Astrocyte of the spinal cord (primary cell): ENCODE measurements at regions not wholly inside any gene's neighbourhood (a gene's known extent, or its start where the extent isn't known, plus 50 kb on each side); places are given as distances from the start of the nearest gene placed in this dataset.

Source experiments
- DNase-seq: peaks from one replicate; pipeline ENCODE4 v3.0.0; 2011; ENCODE audit warnings: low read depth, low spot score
- H3K4me3 ChIP-seq: 2 replicates; pipeline ENCODE4 v1.5.1; 2011; ENCODE audit warnings: low read depth, mild to moderate bottlenecking, low read length, moderate library complexity
- in situ Hi-C: cut with HindIII; loops from 2 replicates; pipeline ENCODE4 v1.10.0; 2017; ENCODE audit warnings: low sequenced_read_pairs
- TF ChIP-seq, protein P1 (sequence below): IDR thresholded peaks from 2 replicates; pipeline ENCODE4 v1.5.1; 2012; ENCODE audit warnings: low read depth, mild to moderate bottlenecking, low read length, inconsistent platforms

DNA sequence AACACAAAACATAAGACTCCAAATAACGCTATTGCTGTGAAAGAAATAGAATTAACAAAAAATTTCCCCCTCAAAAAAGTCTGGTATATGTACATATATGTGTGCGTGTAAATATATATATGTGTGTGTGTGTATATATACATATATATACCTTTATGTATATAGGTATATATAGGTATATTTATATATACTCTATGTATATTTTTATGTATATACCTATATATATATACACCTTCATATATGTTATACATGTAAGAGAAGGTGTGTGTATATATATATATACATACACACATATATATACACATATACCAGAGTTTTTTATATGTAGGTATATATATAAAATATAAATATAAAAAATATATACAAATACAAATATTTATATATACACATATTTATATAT is 199.2 kb downstream of the RAB38 start:
- in situ Hi-C loops: no loop called here
- TF ChIP-seq, protein P1, sequence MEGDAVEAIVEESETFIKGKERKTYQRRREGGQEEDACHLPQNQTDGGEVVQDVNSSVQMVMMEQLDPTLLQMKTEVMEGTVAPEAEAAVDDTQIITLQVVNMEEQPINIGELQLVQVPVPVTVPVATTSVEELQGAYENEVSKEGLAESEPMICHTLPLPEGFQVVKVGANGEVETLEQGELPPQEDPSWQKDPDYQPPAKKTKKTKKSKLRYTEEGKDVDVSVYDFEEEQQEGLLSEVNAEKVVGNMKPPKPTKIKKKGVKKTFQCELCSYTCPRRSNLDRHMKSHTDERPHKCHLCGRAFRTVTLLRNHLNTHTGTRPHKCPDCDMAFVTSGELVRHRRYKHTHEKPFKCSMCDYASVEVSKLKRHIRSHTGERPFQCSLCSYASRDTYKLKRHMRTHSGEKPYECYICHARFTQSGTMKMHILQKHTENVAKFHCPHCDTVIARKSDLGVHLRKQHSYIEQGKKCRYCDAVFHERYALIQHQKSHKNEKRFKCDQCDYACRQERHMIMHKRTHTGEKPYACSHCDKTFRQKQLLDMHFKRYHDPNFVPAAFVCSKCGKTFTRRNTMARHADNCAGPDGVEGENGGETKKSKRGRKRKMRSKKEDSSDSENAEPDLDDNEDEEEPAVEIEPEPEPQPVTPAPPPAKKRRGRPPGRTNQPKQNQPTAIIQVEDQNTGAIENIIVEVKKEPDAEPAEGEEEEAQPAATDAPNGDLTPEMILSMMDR: no peak

DNA sequence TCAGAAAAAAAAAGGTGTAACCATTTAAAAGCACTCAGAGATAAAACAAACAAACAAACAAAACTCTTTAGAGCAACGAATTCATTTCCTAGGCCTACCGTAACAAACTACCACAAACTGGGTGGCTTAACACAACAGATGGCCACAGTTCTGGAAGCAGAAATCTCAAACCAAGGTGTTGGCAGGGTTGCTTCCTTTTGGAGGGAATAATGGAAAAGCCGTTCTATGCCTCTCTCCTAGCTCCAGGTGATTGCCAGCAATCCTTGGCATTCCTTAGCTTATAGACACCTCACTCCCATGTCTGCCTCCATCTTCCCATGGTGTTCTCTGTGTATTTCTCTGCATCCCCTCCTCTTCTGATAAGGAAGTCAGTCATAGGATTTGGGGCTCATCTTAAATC is 200.4 kb downstream of the RAB38 start:
- H3K4me3 ChIP-seq: no peak overlapping the region
- in situ Hi-C loops: no loop called here

More for the DNA sequence above, 199.2 kb downstream of the RAB38 start:
- no peak for DNase-seq
- H3K4me3 ChIP-seq: no peak overlapping the region

DNA sequence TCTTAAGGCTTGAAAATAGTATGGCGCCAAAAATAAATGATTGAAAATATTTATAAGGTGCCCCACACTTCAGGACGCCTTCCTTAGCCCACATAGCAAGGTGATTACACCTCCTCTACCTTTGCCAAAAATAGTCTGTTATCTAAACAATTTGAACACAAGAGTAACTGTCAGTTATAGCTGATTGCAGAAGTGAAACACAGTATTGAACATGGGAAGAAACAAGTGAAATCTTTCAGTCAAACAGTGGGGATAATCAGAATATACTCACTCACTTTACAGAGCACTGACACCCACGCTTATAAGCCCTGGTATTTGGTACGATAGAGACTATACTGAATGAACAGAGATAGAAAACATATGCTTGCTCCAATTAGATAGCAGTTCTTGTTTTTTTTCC is 203.1 kb downstream of the RAB38 start:
- DNase-seq: no peak
- in situ Hi-C loops: no loop called here
- no peak overlapping the region for H3K4me3 ChIP-seq
- TF ChIP-seq, protein P1: no peak

More for the DNA sequence above, 200.4 kb downstream of the RAB38 start:
- no peak for DNase-seq
- TF ChIP-seq, protein P1: no peak

DNA sequence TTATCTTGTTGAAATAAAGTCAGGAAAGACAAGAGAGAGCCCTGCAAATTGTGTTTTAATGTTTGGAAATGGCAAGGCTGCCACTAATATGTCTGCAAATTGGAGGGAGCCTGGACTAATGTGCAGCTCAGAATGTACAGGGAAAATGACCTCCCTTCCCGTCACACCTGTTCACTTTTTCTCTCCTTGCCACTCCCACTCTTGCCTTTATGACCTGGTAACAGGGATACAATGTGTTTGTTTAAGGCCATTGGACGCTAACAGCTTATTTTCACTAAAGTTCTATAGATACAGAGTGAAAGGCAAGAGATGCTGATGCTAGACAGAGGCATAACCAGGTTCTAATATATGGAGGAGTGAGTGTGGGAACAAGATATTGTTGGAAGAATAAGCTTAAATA is 203.9 kb downstream of the RAB38 start:
- TF ChIP-seq, protein P1: no peak
- DNase-seq: no peak
- no peak overlapping the region for H3K4me3 ChIP-seq
- in situ Hi-C loops: no loop called here

DNA sequence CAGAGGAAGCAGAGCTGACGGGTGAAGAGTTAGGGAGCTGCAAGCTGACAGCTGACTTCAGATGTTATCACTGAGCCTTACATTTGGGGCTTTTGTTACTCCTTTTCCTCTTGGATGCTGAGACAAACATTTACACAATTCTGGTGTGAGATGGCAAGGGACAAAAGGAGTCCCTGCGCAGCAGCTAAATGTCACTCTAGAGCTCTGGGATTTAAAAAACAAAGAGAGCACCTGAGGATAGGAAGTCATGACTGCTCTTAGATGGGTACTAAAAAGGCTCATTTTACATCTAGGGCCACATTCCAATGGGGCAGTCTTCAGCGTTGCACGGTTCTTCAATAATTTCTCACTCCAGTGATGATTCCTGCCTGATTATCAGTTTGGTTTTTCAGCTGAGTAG is 204.5 kb downstream of the RAB38 start:
- no peak overlapping the region for H3K4me3 ChIP-seq
- in situ Hi-C loops: no loop called here
- TF ChIP-seq, protein P1: no peak
- no peak for DNase-seq

DNA sequence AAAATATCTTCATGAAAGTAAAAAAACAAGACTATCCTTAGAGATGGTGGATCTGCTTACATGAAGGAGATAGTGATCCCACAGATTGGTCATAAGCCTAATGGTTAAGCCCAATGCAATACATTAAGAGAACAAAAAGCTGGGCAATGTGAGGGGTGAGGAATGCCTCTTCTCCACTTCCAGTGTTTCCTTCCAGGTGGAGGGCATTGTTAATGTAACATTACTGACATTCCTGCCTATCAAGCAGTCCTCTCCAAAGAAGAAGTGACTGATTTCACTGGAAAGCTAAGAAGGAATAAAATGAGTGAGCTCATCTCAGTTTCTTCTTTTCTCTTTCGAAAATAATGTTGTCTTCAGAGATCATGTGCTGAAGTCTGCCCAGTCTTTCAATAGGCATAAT is 207.8 kb downstream of the RAB38 start:
- H3K4me3 ChIP-seq: no peak overlapping the region
- TF ChIP-seq, protein P1: no peak
- no peak for DNase-seq
- in situ Hi-C loops: no loop called here

DNA sequence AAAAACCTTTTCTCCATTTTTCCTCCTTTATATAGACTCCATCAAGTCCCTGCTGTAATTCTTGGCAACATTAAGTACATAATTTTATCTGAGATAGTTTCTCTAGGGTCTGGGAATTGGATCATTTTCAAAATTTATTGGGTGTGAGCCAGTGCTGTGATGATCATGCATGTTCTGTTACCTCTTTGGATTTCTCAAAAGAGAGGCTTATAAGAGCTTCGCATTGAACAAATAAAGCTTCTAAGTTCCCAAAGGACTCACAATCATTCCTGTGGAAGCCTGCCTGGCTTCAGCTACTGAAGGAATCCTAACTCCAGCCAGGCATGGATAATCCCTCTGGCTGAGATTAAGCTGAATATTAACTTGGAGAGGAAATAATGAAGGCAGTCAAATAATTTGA is 208.5 kb downstream of the RAB38 start:
- no peak overlapping the region for H3K4me3 ChIP-seq
- in situ Hi-C loops: no loop called here
- TF ChIP-seq, protein P1: no peak
- DNase-seq: no peak
